GM21526 (cell line): ENCODE measurements at regions not wholly inside any gene's neighbourhood (a gene's known extent, or its start where the extent isn't known, plus 50 kb on each side); places are given as distances from the start of the nearest gene placed in this dataset.

Experiments used
- ATAC-seq: cut with Tn5 transposase; IDR thresholded peaks from one replicate; pipeline ENCODE4 v1.9.1; 2021; ENCODE audit warnings: moderate library complexity; ENCODE audit not compliant: unreplicated experiment, low FRiP score

DNA sequence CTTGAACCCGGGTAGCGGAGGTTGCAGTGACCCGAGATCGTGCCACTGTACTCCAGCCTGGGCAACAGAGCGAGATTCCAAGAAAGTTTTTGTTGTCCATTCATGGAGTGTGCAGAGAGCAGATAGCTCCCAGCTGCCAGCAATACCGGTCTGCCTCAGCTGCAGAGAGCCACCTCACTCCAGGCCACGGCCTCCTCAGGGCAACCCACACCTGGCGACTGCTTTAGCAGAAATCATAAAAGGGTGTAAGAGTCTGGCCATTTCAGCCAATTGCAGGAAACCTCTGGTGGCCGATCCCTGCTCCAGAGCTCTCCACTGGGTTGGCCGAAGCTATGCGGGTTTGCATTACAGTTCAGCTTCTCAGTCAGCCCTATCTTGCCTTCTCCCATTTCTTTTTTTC is 227.4 kb upstream of the BCOR start:
- no peak for ATAC-seq

DNA sequence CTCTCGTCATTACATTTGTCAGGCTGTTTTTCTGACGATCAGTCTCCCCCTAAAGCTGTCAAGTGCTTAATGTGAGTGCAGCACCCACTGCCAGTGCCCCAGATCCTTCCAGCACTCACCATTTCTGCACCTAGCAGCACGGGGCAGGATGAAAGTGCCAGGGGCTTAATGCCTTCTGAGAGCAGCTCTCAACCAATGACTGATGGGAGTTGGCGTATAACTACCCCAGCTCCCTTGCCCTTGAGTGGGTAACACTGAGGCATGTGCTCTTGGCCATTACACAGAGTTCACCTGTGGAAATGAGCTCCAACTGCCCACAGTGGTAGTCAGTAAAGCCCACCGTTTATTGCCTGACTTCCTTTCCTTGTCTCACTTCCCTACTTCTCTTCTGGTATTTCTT is 226.2 kb upstream of the BCOR start:
- ATAC-seq: no peak

DNA sequence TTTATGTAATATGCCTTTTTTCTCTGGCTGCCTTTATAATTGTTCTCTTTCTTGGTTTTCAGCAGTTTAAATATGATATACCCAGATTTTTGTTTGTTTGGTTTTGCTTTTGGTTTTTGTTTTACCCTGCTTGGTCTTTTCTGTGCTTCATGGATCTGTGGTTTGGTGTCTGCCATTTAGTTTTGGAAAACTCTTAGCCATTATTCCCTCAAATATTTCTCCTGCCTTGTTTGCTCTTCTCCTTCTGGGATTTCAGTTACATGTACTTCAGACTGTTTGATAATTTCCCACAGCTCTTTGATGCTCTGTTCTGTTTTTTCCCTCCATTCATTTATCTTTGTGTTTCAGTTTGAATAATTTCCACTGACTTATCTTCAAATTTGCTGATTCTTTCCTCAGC is 223.1 kb upstream of the BCOR start:
- no peak for ATAC-seq

GRCh38 chrX:40318801-40319200 is 221.0 kb upstream of the BCOR start:
- ATAC-seq: no peak

DNA sequence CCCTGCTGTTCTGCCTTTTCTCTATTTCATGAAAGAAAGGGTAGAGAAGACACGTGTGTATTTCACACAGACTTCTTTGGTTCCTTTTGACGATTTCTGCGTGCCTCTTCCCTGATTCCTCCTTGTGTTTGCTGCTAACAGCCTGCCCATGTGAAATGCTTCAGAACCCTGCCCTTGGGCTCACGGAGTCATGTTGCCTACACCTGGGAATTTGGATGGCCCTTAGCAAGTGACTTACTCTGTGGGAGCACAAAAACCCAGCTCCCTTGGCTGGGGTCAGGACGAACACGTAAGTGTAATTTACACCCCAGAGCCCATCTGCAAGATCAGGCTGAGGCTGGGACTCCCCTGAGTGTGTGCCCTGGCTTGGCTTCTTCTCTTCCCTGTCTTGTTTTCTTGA is 220.3 kb upstream of the BCOR start:
- no peak for ATAC-seq

DNA sequence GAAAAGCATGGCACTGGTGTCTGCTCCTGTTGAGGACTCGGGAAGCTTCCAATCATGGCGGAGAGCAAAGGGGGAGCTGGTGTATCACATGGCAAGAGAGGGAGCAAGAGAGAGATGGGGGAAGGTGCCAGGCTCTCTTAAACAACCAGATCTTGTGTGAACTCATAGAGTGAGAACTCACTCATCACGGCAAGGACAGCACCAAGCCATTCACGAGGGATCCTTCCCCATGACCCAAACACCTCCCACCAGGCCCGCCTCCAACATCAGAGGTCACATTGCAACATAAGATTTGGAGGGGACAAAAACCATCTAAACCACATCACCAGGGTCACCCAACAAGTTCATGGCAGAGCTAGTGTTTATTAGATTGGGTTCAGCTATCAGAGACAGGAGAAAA is 218.7 kb upstream of the BCOR start:
- ATAC-seq: no peak

GRCh38 chrX:40314070-40314469 is 216.3 kb upstream of the BCOR start:
- no peak for ATAC-seq

DNA sequence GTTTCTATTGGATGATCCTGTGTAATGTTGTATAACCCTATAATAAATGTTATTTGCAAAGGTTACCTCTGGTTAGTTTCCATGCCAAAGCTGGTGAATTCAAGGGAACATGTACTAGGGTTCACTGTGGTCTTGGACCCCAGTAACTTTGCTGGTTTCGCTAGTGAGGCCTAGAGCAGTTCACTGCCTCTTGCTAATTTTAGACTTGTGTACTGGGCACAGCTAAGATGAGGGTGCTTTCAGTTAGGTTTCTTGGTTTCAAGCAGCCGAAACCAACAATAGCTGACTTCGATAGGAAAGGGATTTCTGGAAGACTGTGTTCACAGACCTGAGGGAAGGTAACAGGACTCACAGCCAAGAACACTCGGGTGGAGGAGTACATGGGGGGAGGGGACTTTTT is 215.5 kb upstream of the BCOR start:
- ATAC-seq: no peak

DNA sequence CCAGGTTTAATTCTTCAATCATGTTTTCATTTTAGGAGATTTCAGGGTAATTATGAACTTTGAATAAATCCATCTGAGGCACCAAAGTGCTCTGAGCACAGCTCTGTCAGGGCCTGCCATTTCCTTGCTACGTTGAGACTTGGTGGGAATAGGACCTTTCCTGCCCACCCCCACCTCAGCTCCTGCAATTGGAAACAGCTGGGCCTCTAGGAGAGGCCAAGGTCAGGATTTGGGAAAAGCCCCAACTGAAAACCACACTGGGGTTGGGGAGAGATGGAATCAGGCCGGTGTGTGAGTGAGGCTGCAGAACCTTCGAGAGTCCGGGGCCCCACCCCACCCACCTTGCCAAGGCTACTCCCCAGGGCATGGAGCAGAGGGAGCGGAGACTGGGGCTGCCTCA is 212.7 kb upstream of the BCOR start:
- no peak for ATAC-seq

GRCh38 chrX:40310016-40310415 is 212.3 kb upstream of the BCOR start:
- ATAC-seq: no peak

DNA sequence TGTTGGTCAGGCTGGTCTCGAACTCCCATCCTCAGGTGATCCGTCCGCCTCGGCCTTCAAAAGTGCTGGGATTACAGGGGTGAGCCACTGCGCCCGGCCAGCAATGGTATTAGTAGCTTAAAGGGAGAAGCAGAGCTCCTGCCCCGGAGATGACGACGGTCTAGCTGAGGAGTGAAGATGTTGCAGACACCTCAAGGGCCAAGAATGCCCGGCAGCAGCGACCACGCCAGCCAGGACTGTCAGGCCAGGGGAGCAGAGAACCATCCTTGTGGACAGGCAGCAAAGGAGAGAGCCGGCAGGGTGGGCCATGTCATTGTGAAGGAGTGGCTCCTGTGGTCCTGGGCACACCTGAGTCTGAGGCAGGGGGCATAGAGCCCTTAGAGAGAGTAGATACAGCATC is 210.1 kb upstream of the BCOR start:
- no peak for ATAC-seq

DNA sequence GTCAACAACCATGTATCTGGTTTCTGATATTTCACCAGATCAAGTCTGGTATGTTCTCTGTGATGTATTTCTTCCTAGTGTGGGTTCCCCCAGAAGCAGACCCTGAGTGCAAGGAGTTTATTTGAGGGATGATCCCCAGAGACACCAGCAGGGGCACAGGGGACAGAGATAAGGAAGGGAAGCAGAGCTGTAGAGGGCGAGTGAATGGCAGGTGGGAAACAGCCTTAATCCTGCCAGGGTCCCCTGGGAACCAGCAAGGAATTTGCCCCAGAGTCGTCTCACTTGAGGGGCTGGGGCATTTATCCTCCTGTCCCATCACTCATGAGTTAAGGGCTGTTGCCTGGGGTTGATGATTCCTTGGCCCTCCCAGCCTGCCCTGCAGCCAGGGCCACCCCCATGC is 206.4 kb upstream of the BCOR start:
- no peak for ATAC-seq

DNA sequence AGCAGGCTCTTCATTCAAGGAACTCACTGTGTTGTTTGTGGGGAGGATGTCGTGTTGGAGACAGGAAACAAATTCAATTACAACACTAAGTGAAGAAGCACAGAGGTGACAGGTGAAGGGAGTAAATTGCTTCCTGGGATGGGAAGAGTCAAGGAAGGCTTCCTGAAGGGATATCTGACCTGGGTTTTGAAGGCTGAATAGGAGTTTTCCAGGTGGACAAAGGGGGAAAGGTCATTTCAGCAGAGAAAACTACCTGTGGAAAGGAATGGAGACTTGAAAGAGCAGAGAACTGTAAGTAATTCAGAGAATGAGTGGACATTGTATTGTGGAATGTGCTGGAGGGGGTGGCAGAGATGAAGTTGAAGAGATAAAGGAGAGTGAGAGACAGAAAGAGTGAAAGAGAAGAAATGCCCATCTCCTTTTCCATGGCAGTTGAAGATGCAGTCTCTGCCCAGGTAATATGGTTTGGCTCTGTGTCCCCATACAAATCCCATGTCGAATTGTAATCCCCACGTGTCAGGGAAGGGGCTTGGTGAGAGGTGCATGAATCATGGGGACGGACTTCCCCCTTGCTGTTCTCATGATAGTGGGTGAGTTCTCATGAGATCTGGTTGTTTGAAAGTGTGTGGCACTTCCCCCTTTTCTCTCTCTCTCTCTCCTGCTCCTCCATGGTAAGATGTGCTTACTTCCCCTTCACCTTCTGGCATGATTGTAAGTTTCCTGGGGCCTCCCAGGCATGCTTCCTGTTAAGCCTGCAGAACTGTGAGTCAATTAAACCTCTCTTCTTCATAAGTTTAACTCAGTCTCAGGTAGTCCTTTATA is 205.7 kb upstream of the BCOR start:
- ATAC-seq: no peak

- no peak for ATAC-seq
Observed at GRCh38 chrX:40300286-40300890, 202.6 kb upstream of the BCOR start.

DNA sequence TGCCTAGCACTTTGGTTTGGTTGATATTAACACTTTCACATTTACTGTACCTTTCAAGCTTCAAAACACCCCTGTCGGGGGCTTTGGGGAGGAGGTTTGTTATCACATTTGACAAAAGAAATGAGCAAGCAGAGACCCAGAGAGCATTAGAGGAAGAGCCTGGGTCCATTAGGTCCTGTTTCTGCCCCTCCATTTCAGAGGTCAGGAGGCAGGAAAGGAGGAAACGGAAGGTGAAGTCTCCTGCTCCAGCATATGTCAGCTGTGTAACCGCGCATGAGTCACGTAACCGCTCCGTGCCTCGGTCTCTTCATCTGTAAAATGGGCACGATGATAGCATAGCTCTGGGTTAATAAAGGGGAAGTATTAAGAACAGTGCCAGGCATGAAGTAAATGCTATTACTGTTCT is 201.9 kb upstream of the BCOR start:
- no peak for ATAC-seq

GRCh38 chrX:40298572-40299479 is 201.1 kb upstream of the BCOR start:
- no peak for ATAC-seq

- no peak for ATAC-seq
Observed at GRCh38 chrX:40298069-40298468, 200.3 kb upstream of the BCOR start.

DNA sequence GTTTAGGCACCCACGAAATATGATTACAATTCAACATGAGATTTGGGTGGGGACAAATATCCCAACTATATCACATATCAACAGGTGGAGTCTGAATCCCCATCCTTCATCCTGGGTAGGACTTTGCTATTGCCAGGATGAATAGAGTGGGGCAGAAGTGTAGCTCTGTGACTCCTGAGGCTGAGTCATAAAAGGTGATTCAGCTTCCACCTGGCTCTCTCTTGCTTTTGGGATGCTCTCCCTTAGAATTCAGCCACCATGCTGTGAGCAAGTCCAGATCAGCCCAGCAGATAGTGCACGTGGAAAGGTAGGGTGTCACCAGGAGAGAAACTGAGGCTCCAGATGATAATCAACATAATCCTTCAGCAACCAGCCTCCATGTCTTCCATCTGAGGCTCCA is 193.8 kb upstream of the BCOR start:
- ATAC-seq: no peak

DNA sequence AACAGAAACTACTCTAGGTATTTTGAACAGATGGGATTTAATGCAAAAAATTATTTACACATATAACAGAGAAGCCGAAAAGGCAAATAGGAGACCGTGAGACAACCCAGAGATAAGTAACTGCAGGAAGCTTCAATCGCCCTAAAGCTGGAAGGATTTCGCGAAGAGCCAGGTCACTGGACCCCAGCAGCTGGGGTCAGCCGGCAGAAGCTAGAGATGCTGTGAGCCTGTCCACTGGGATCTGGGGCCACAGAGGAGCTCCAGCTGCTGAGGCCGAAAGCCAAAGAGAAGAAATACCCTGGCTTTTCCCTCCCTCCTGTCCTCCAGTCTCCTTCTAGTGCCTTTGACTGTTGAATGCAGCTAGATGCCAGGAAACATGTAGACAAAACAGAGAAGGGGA is 192.8 kb upstream of the BCOR start:
- ATAC-seq: no peak

GRCh38 chrX:40285876-40286275 is 188.1 kb upstream of the BCOR start:
- no peak for ATAC-seq

- ATAC-seq: no peak
Observed at GRCh38 chrX:40284852-40285251, 187.1 kb upstream of the BCOR start.
